K562 (cell line): ENCODE measurements at regions not wholly inside any gene's neighbourhood (a gene's known extent, or its start where the extent isn't known, plus 50 kb on each side); places are given as distances from the start of the nearest gene placed in this dataset.
A peak's percentile ranks its signal among the peaks of the same experiment; 100 is the strongest.

Experiments
- ATAC-seq: fragments of 200-7000 bp; cut with Tn5 transposase; 3 replicates; pipeline ENCODE4 v1.9.1; 2020; ENCODE audit warnings: moderate library complexity
- BruUV-seq: library from RNA; stranded (reverse); fragments of 400-500 nt; replicated peaks from 2 replicates; lab custom pipeline; 2021; lab: Mats Ljungman, UMichigan
- CTCF ChIA-PET: fragments of 300-600 bp; formaldehyde crosslinking; extraction: SDS; loops from one replicate; lab custom pipeline; 2021; ENCODE audit warnings: low intra/inter-chr PET ratio; lab: Yijun Ruan, JAX
- POLR2A ChIA-PET: fragments of 300-600, 350-650 bp; sonication (Branson Sonifier 250); formaldehyde crosslinking; extraction: SDS; loops from one replicate; lab custom pipeline; 2021; ENCODE audit warnings: antibody characterized with exemption, inconsistent platforms; lab: Yijun Ruan, JAX
- DNase-seq, 4 experiments: peaks; one replicate each; pipeline versions ENCODE4 v3.0.0 to v3.0.0-alpha.2; 2011 to 2018; ENCODE audit warnings: low spot score in 3 of 4, mixed read lengths in 3 of 4; ENCODE audit errors: extremely low read depth in 1 of 4
- FAIRE-seq: peaks from 2 replicates; lab custom pipeline; 2011; peaks lifted over from hg19 to GRCh38; lab: Jason Lieb, UNC
- H2AFZ ChIP-seq: 2 replicates; pipeline ENCODE4 v1.6.0; 2011; ENCODE audit warnings: low read depth, low read length, control low read depth, inconsistent platforms
- H3K27ac ChIP-seq: fragments of 200-600 bp; 3 replicates; pipeline ENCODE4 v1.8.0; 2011; ENCODE audit warnings: low read depth, mild to moderate bottlenecking, control low read depth, inconsistent platforms, low read length, moderate library complexity, mixed read lengths; ENCODE audit errors: extremely low read depth
- H3K27me3 ChIP-seq, 2 experiments: fragments of 300-600 bp in 1 of 2; 2 replicates in 1 of 2; 3 replicates in 1 of 2; pipeline versions ENCODE4 v1.6.0 to v1.8.0; 2011; ENCODE audit warnings: inconsistent platforms in 2 of 2, low read length in 2 of 2, mild to moderate bottlenecking in 1 of 2, mixed read lengths in 1 of 2, moderate library complexity in 1 of 2; ENCODE audit not compliant: control insufficient read depth in 2 of 2, insufficient read depth in 2 of 2
- H3K36me3 ChIP-seq: fragments of 300-600 bp; 3 replicates; pipeline ENCODE4 v1.8.0; 2011; ENCODE audit warnings: mild to moderate bottlenecking, low read length, inconsistent platforms; ENCODE audit not compliant: control insufficient read depth, insufficient read depth
- H3K4me1 ChIP-seq, 2 experiments: fragments of 200-600 bp in 1 of 2; replicated peaks in 1 of 2; 2 replicates in 1 of 2; 3 replicates in 1 of 2; pipeline versions ENCODE4 v1.5.1 to v1.8.0; 2011; ENCODE audit warnings: inconsistent platforms in 2 of 2, low read length in 2 of 2, mild to moderate bottlenecking in 1 of 2, mixed read lengths in 1 of 2, moderate library complexity in 1 of 2; ENCODE audit not compliant: control insufficient read depth in 2 of 2, insufficient read depth in 2 of 2
- H3K4me2 ChIP-seq: 2 replicates; pipeline ENCODE4 v1.6.1; 2011; ENCODE audit warnings: low read length, control low read depth, inconsistent platforms, mixed read lengths; ENCODE audit not compliant: insufficient read depth
- H3K4me3 ChIP-seq: fragments of 200-600 bp; sonication (generic), shearing (Covaris generic); 2 replicates; pipeline ENCODE4 v1.5.1; 2016; ENCODE audit warnings: control low read depth, inconsistent platforms
- H3K79me2 ChIP-seq: fragments of 200-600 bp; 3 replicates; pipeline ENCODE4 v1.8.0; 2011; ENCODE audit warnings: low read length, inconsistent platforms; ENCODE audit not compliant: control insufficient read depth, insufficient read depth
- H3K9ac ChIP-seq, 2 experiments: 2 replicates each; pipeline versions ENCODE4 v1.6.0 to v1.6.1; 2011; ENCODE audit warnings: low read depth in 2 of 2, low read length in 2 of 2, control low read depth in 1 of 2, inconsistent platforms in 1 of 2, mild to moderate bottlenecking in 1 of 2, mixed read lengths in 1 of 2; ENCODE audit not compliant: insufficient read depth in 1 of 2
- H3K9me1 ChIP-seq: one replicate; pipeline ENCODE4 v1.6.0; 2011; ENCODE audit warnings: inconsistent platforms, mild to moderate bottlenecking, low read length, moderate library complexity; ENCODE audit not compliant: control insufficient read depth, insufficient read depth
- H3K9me3 ChIP-seq: replicated peaks from 2 replicates; pipeline ENCODE4 v1.5.1; 2011; ENCODE audit warnings: low read depth, low read length, inconsistent platforms; ENCODE audit not compliant: control insufficient read depth, insufficient read depth
- H4K20me1 ChIP-seq: replicated peaks from 2 replicates; pipeline ENCODE4 v1.6.1; 2011; ENCODE audit warnings: low read length, inconsistent platforms, mixed read lengths; ENCODE audit not compliant: control insufficient read depth, insufficient read depth
- CTBP1 ChIP-seq: fragments of 450-650 bp; IDR thresholded peaks from 2 replicates; pipeline ENCODE4 v1.6.1; 2016; ENCODE audit warnings: borderline replicate concordance
- FOXK2 ChIP-seq, 2 experiments: fragments of 450-650 bp; IDR thresholded peaks in 1 of 2; conservative IDR thresholded peaks in 1 of 2; 2 replicates each; pipeline ENCODE4 v1.6.1; 2016; ENCODE audit warnings: low read depth in 2 of 2, mild to moderate bottlenecking in 1 of 2
- GATA2 ChIP-seq: sonication (generic); formaldehyde crosslinking; IDR thresholded peaks from 2 replicates; pipeline ENCODE4 v1.4.0; 2020; ENCODE audit warnings: mild to moderate bottlenecking, missing genetic modification reagents
- HMGN3 ChIP-seq: IDR thresholded peaks from 2 replicates; pipeline ENCODE4 v1.6.1; 2011; ENCODE audit warnings: borderline replicate concordance, low read depth, mild to moderate bottlenecking, mixed read lengths, low read length; ENCODE audit not compliant: insufficient read length; ENCODE audit errors: extremely low read depth
- PML ChIP-seq: IDR thresholded peaks from 2 replicates; pipeline ENCODE4 v1.6.1; 2012; ENCODE audit warnings: low read length, inconsistent platforms
- POLR2AphosphoS5 ChIP-seq: IDR thresholded peaks from 2 replicates; pipeline ENCODE4 v1.6.1; 2011; ENCODE audit warnings: mild to moderate bottlenecking, low read depth, low read length, moderate library complexity; ENCODE audit not compliant: control insufficient read depth, insufficient read depth
- POLR3G ChIP-seq: IDR thresholded peaks from 2 replicates; pipeline ENCODE4 v1.6.1; 2011; ENCODE audit not compliant: insufficient read length, insufficient replicate concordance; ENCODE audit errors: extremely low read depth
- ZBTB26 ChIP-seq: fragments of 450-650 bp; formaldehyde crosslinking; IDR thresholded peaks from 2 replicates; pipeline ENCODE4 v1.4.0; 2022; ENCODE audit warnings: missing genetic modification characterization
- WGBS: fragments of 100-300 bp; shearing (Covaris generic); methylation state at CpG from one replicate; pipeline ENCODE4 v1.1.6; 2016; ENCODE audit warnings: low coverage, mixed read lengths; ENCODE audit not compliant: insufficient coverage; ENCODE audit errors: missing lambda C conversion rate; 5-methylcytosine and 5-hydroxymethylcytosine counted together
- in situ Hi-C: fragments of 300-500 bp; cut with MboI; formaldehyde crosslinking; loops from 4 replicates; pipeline ENCODE4 v1.15.0; 2018; ENCODE audit warnings: inconsistent platforms, mixed read lengths
- intact Hi-C: fragments of 100-400 bp; cut with micrococcal nuclease; formaldehyde crosslinking; loops from 2 replicates; pipeline ENCODE4 v1.14.2; 2022
- TF ChIP-seq, protein P1 (sequence below), 3 experiments: fragments of 200-800 bp in 1 of 3; sonication (Bioruptor generic) in 1 of 3; sonication (generic) in 1 of 3; formaldehyde crosslinking in 1 of 3; IDR thresholded peaks; 2 replicates each; pipeline versions ENCODE4 v1.6.1 to v1.8.0; 2016 to 2022; ENCODE audit warnings: mild to moderate bottlenecking in 2 of 3, missing compliant biosample characterization in 2 of 3, missing genetic modification characterization in 2 of 3, missing genetic modification reagents in 1 of 3
- TF ChIP-seq, protein P2 (sequence below), 2 experiments: fragments of 250-450 bp in 1 of 2; fragments of 450-650 bp in 1 of 2; sonication (Bioruptor Pico) in 1 of 2; IDR thresholded peaks; 2 replicates each; pipeline versions ENCODE4 v1.6.1 to v1.8.0; 2016 to 2021; ENCODE audit warnings: mild to moderate bottlenecking in 2 of 2, moderate library complexity in 2 of 2, missing compliant biosample characterization in 1 of 2, missing genetic modification characterization in 1 of 2
- TF ChIP-seq, protein P3 (sequence below), 3 experiments: fragments of 200-800 bp in 1 of 3; fragments of 250-450 bp in 1 of 3; fragments of 450-650 bp in 1 of 3; sonication (Bioruptor Pico) in 1 of 3; sonication (Bioruptor generic) in 1 of 3; formaldehyde crosslinking in 1 of 3; IDR thresholded peaks; 2 replicates each; pipeline versions ENCODE4 v1.6.1 to v1.8.0; 2016 to 2022; ENCODE audit warnings: mild to moderate bottlenecking in 2 of 3, missing genetic modification characterization in 2 of 3, missing compliant biosample characterization in 1 of 3, moderate library complexity in 1 of 3
- TF ChIP-seq, protein P4 (sequence below): sonication (generic); formaldehyde crosslinking; IDR thresholded peaks from 2 replicates; pipeline ENCODE4 v1.8.1; 2023; ENCODE audit warnings: mild to moderate bottlenecking, missing genetic modification reagents

DNA sequence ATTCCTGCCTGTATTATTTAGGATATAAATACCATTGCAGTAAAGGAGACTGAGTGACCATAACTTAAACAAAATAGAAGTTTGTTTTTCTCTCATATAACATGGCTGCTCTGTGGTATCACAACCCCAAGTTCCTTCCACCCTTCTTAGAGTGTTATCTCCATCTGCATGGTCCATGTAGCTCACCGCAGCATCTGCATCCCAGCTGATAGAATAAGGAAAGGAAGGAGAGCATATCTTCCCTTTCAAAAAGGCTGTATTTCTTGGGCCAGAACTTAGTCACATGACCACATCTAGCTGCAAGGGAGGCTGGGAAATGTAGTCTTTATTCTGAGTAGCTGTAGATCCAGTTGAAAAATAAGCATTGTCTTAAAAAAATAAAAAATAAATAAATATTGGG is 184.8 kb upstream of the NUDT4 start:
- WGBS = 21% methylated on average over 1 of the region's 1 CpG
- H4K20me1 ChIP-seq = no peaks in the 10 kb centered on the region
- no peak overlapping the region for H3K27ac ChIP-seq
- H2AFZ ChIP-seq = peak overlapping the region; percentile 75; the same call in 1 of the 2 replicates
- ChIA-PET POLR2A (interaction anchor here (1.0 kb wide), 1 partner anchor 12 kb away, joined by 4 read pairs; no protein-coding TSS in a partner anchor), CTCF (no interaction called here)
- in situ Hi-C loops (no loop called here), intact Hi-C loops (no loop called here)
- peak; percentile 73 for FAIRE-seq
- no peak overlapping the region for H3K9ac ChIP-seq
- no peaks in the 10 kb centered on the region for H3K9me1 ChIP-seq
- H3K79me2 ChIP-seq = no peaks in the 10 kb centered on the region
- peak; percentile 19 to 61 (median 36) for DNase-seq
- H3K4me2 ChIP-seq = no peak overlapping the region
- no peak overlapping the region for H3K4me3 ChIP-seq
- peaks cover 5% of the 10 kb centered on the region for H3K9me3 ChIP-seq
- H3K4me1 ChIP-seq = no peaks in the 10 kb centered on the region
- peak; percentile 84 for ATAC-seq
- BruUV-seq = no TSS peak
- H3K36me3 ChIP-seq = no peaks in the 10 kb centered on the region
- no peaks in the 10 kb centered on the region for H3K27me3 ChIP-seq
- TF ChIP-seq CTBP1 (peak; percentile 97), FOXK2 (conservative IDR thresholded peaks at IDR 0.05 in 1 of 2, IDR thresholded peaks at IDR 0.05 in 1 of 2; ENCODE audit: low read depth in 2 of 2) (0 out of 4 replicates have a peak, but pooled peaks of 1 of the 2 experiments have one; percentile 31), ZBTB26 (no peak), PML (peak; percentile 69; the same call in 1 of the 2 replicates), HMGN3 (no peak), POLR2AphosphoS5 (peak; percentile 56; the same call in 1 of the 2 replicates), GATA2 (CRISPR knock-in tag) (peak; percentile 83), POLR3G (no peak)
- TF ChIP-seq, protein P1, sequence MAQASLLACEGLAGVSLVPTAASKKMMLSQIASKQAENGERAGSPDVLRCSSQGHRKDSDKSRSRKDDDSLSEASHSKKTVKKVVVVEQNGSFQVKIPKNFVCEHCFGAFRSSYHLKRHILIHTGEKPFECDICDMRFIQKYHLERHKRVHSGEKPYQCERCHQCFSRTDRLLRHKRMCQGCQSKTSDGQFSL (CRISPR knock-in tag; IDR thresholded peaks at IDR 0.05) = no peak
- TF ChIP-seq, protein P1 (tag; IDR thresholded peaks at IDR 0.05) = no peak
- TF ChIP-seq, protein P2, sequence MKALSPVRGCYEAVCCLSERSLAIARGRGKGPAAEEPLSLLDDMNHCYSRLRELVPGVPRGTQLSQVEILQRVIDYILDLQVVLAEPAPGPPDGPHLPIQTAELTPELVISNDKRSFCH (CRISPR knock-in tag; IDR thresholded peaks at IDR 0.05) = no peak
- TF ChIP-seq, protein P2 (tag; IDR thresholded peaks at IDR 0.05) = peak; percentile 81
- TF ChIP-seq, protein P3, sequence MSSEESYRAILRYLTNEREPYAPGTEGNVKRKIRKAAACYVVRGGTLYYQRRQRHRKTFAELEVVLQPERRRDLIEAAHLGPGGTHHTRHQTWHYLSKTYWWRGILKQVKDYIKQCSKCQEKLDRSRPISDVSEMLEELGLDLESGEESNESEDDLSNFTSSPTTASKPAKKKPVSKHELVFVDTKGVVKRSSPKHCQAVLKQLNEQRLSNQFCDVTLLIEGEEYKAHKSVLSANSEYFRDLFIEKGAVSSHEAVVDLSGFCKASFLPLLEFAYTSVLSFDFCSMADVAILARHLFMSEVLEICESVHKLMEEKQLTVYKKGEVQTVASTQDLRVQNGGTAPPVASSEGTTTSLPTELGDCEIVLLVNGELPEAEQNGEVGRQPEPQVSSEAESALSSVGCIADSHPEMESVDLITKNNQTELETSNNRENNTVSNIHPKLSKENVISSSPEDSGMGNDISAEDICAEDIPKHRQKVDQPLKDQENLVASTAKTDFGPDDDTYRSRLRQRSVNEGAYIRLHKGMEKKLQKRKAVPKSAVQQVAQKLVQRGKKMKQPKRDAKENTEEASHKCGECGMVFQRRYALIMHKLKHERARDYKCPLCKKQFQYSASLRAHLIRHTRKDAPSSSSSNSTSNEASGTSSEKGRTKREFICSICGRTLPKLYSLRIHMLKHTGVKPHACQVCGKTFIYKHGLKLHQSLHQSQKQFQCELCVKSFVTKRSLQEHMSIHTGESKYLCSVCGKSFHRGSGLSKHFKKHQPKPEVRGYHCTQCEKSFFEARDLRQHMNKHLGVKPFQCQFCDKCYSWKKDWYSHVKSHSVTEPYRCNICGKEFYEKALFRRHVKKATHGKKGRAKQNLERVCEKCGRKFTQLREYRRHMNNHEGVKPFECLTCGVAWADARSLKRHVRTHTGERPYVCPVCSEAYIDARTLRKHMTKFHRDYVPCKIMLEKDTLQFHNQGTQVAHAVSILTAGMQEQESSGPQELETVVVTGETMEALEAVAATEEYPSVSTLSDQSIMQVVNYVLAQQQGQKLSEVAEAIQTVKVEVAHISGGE (CRISPR knock-in tag; IDR thresholded peaks at IDR 0.05) = peak in 1 of 3 experiments; percentile 46; a peak in 2 of 6 replicates
- TF ChIP-seq, protein P4, sequence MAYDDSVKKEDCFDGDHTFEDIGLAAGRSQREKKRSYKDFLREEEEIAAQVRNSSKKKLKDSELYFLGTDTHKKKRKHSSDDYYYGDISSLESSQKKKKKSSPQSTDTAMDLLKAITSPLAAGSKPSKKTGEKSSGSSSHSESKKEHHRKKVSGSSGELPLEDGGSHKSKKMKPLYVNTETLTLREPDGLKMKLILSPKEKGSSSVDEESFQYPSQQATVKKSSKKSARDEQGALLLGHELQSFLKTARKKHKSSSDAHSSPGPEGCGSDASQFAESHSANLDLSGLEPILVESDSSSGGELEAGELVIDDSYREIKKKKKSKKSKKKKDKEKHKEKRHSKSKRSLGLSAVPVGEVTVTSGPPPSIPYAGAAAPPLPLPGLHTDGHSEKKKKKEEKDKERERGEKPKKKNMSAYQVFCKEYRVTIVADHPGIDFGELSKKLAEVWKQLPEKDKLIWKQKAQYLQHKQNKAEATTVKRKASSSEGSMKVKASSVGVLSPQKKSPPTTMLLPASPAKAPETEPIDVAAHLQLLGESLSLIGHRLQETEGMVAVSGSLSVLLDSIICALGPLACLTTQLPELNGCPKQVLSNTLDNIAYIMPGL (CRISPR knock-in tag) = no peak
